IMR-90 (cell line): ENCODE measurements at regions not wholly inside any gene's neighbourhood (a gene's known extent, or its start where the extent isn't known, plus 50 kb on each side); places are given as distances from the start of the nearest gene placed in this dataset.

Source experiments
- ATAC-seq: fragments of 200-7000 bp; cut with Tn5 transposase; 2 replicates; pipeline ENCODE4 v1.9.1; 2020; ENCODE audit warnings: low read depth, mild to moderate bottlenecking, moderate library complexity
- BruUV-seq: library from RNA; stranded (reverse); fragments of 400-500 nt; replicated peaks from 2 replicates; lab custom pipeline; 2021; lab: Mats Ljungman, UMichigan
- CTCF ChIA-PET: fragments of 300-600 bp; formaldehyde crosslinking; extraction: SDS; loops from one replicate; lab custom pipeline; 2021; ENCODE audit warnings: antibody characterized with exemption; lab: Yijun Ruan, JAX
- POLR2A ChIA-PET: fragments of 300-600 bp; sonication (Branson Sonifier 250); formaldehyde crosslinking; loops from one replicate; lab custom pipeline; 2022; ENCODE audit warnings: antibody characterized with exemption; ENCODE audit not compliant: unreplicated experiment; lab: Charles Lee
- DNase-seq: peaks from one replicate; pipeline ENCODE4 v3.0.0; 2013
- H2AFZ ChIP-seq: replicated peaks from 2 replicates; pipeline ENCODE3; 2013; ENCODE audit warnings: low read length, mild to moderate bottlenecking; ENCODE audit not compliant: poor library complexity
- H2AK5ac ChIP-seq: 2 replicates; pipeline ENCODE4 v1.6.1; 2013; ENCODE audit warnings: low read depth, low read length, inconsistent platforms
- H2AK9ac ChIP-seq: replicated peaks from 2 replicates; pipeline ENCODE3; 2013; ENCODE audit warnings: mild to moderate bottlenecking, low read depth, low read length, moderate library complexity; ENCODE audit not compliant: poor library complexity
- H2BK120ac ChIP-seq: 2 replicates; pipeline ENCODE4 v1.6.1; 2013; ENCODE audit warnings: low read depth, low read length, inconsistent platforms
- H2BK15ac ChIP-seq: 3 replicates; pipeline ENCODE4 v1.6.1; 2013; ENCODE audit warnings: low read depth, low read length, inconsistent platforms
- H2BK20ac ChIP-seq: 2 replicates; pipeline ENCODE4 v1.6.1; 2013; ENCODE audit warnings: low read depth, mild to moderate bottlenecking, inconsistent platforms, low read length, moderate library complexity
- H2BK5ac ChIP-seq: 2 replicates; pipeline ENCODE4 v1.6.1; 2013; ENCODE audit warnings: mild to moderate bottlenecking, low read depth, low read length, inconsistent platforms; ENCODE audit not compliant: poor library complexity, severe bottlenecking
- H3K14ac ChIP-seq: replicated peaks from 2 replicates; pipeline ENCODE4 v1.6.1; 2013; ENCODE audit warnings: low read depth, low read length, inconsistent platforms
- H3K18ac ChIP-seq: 2 replicates; pipeline ENCODE4 v1.6.1; 2013; ENCODE audit warnings: low read depth, low read length, control low read depth
- H3K23ac ChIP-seq: 2 replicates; pipeline ENCODE4 v1.6.1; 2013; ENCODE audit warnings: low read depth, low read length, inconsistent platforms
- H3K27ac ChIP-seq: 2 replicates; pipeline ENCODE4 v1.5.1; 2013; ENCODE audit warnings: mild to moderate bottlenecking, control low read depth, low read length; ENCODE audit not compliant: insufficient read depth
- H3K27me3 ChIP-seq: 2 replicates; pipeline ENCODE4 v1.6.1; 2013; ENCODE audit warnings: low read length; ENCODE audit not compliant: control insufficient read depth, insufficient read depth
- H3K36me3 ChIP-seq: 2 replicates; pipeline ENCODE4 v1.6.1; 2013; ENCODE audit warnings: low read length, mixed read lengths; ENCODE audit not compliant: control insufficient read depth, insufficient read depth
- H3K4ac ChIP-seq: 2 replicates; pipeline ENCODE4 v1.6.1; 2013; ENCODE audit warnings: low read depth, low read length, inconsistent platforms
- H3K4me1 ChIP-seq: 2 replicates; pipeline ENCODE4 v1.6.1; 2013; ENCODE audit warnings: low read length, mixed read lengths; ENCODE audit not compliant: control insufficient read depth, insufficient read depth
- H3K4me2 ChIP-seq: 2 replicates; pipeline ENCODE4 v1.6.1; 2013; ENCODE audit warnings: low read depth, mild to moderate bottlenecking, control low read depth, low read length, moderate library complexity
- H3K4me3 ChIP-seq: 2 replicates; pipeline ENCODE4 v1.5.1; 2013; ENCODE audit warnings: low read depth, mild to moderate bottlenecking, control low read depth, low read length, moderate library complexity; ENCODE audit not compliant: insufficient read depth
- H3K56ac ChIP-seq: 2 replicates; pipeline ENCODE4 v1.6.1; 2013; ENCODE audit warnings: low read length, inconsistent platforms; ENCODE audit not compliant: insufficient read depth; ENCODE audit errors: extremely low read depth
- H3K79me1 ChIP-seq, 2 experiments: 2 replicates each; pipeline ENCODE4 v1.6.1; 2013; ENCODE audit warnings: low read length in 2 of 2, inconsistent platforms in 1 of 2, low read depth in 1 of 2
- H3K9ac ChIP-seq: 2 replicates; pipeline ENCODE4 v1.6.1; 2013; ENCODE audit warnings: low read depth, low read length, control low read depth
- H3K9me1 ChIP-seq: 2 replicates; pipeline ENCODE4 v1.6.1; 2013; ENCODE audit warnings: low read length, inconsistent platforms; ENCODE audit not compliant: insufficient read depth
- H3K9me3 ChIP-seq: 2 replicates; pipeline ENCODE4 v1.6.1; 2013; ENCODE audit warnings: low read length; ENCODE audit not compliant: control insufficient read depth, insufficient read depth
- H4K20me1 ChIP-seq: 2 replicates; pipeline ENCODE4 v1.6.1; 2013; ENCODE audit warnings: low read length, inconsistent platforms; ENCODE audit not compliant: insufficient read depth
- H4K5ac ChIP-seq: 2 replicates; pipeline ENCODE4 v1.6.1; 2013; ENCODE audit warnings: mild to moderate bottlenecking, low read depth, low read length, control low read depth
- H4K8ac ChIP-seq, 2 experiments: 2 replicates each; pipeline ENCODE4 v1.6.1; 2013; ENCODE audit warnings: low read depth in 2 of 2, low read length in 2 of 2, control low read depth in 1 of 2, inconsistent platforms in 1 of 2
- H4K91ac ChIP-seq: 2 replicates; pipeline ENCODE4 v1.6.1; 2013; ENCODE audit warnings: low read depth, low read length, inconsistent platforms; ENCODE audit not compliant: insufficient read depth
- BHLHE40 ChIP-seq: fragments of 150-350 bp; IDR thresholded peaks from 2 replicates; pipeline ENCODE4 v1.6.1; 2016; ENCODE audit warnings: mild to moderate bottlenecking, low read depth, low read length
- CEBPB ChIP-seq: IDR thresholded peaks from 2 replicates; pipeline ENCODE4 v1.6.1; 2012; ENCODE audit warnings: low read depth, low read length, improper control_type of control experiment
- CHD1 ChIP-seq: IDR thresholded peaks from 2 replicates; pipeline ENCODE4 v1.6.1; 2012; ENCODE audit warnings: low read depth, low read length, improper control_type of control experiment
- FOS ChIP-seq: fragments of 150-350 bp; IDR thresholded peaks from 2 replicates; pipeline ENCODE4 v1.6.1; 2016; ENCODE audit warnings: low read depth, low read length
- MAFK ChIP-seq: IDR thresholded peaks from 2 replicates; pipeline ENCODE4 v1.6.1; 2012; ENCODE audit warnings: low read depth, low read length, improper control_type of control experiment
- MAZ ChIP-seq: IDR thresholded peaks from 2 replicates; pipeline ENCODE4 v1.6.1; 2012; ENCODE audit warnings: low read depth, mild to moderate bottlenecking, low read length, improper control_type of control experiment, moderate library complexity, borderline replicate concordance
- MXI1 ChIP-seq: IDR thresholded peaks from 2 replicates; pipeline ENCODE4 v1.6.1; 2012; ENCODE audit warnings: low read depth, mild to moderate bottlenecking, low read length, moderate library complexity, borderline replicate concordance
- NFE2L2 ChIP-seq: fragments of 150-350 bp; IDR thresholded peaks from 2 replicates; pipeline ENCODE4 v1.6.1; 2016; ENCODE audit warnings: low read depth, mild to moderate bottlenecking, low read length
- POLR2A ChIP-seq: IDR thresholded peaks from 2 replicates; pipeline ENCODE4 v1.6.1; 2012; ENCODE audit warnings: mild to moderate bottlenecking, low read depth, low read length
- RAD21 ChIP-seq: IDR thresholded peaks from 2 replicates; pipeline ENCODE4 v1.6.1; 2012; ENCODE audit warnings: low read length, improper control_type of control experiment
- RCOR1 ChIP-seq: IDR thresholded peaks from 2 replicates; pipeline ENCODE4 v1.6.1; 2012; ENCODE audit warnings: mild to moderate bottlenecking, low read length, improper control_type of control experiment; ENCODE audit not compliant: insufficient replicate concordance
- RFX5 ChIP-seq: IDR thresholded peaks from 2 replicates; pipeline ENCODE4 v1.8.0; 2012; ENCODE audit warnings: low read depth, mild to moderate bottlenecking, low read length, moderate library complexity
- SMC3 ChIP-seq: fragments of 150-350 bp; IDR thresholded peaks from 2 replicates; pipeline ENCODE4 v1.6.1; 2016; ENCODE audit warnings: low read depth, mild to moderate bottlenecking, antibody characterized with exemption, low read length, moderate library complexity
- WGBS, 2 experiments: methylation state at CpG; one replicate each; pipeline versions ENCODE4 v1.1.5 to v1.1.7; 2013; ENCODE audit warnings: missing lambda C conversion rate in 2 of 2; ENCODE audit not compliant: insufficient read length in 1 of 2; ENCODE audit errors: extremely low coverage in 2 of 2; 5-methylcytosine and 5-hydroxymethylcytosine counted together
- dilution Hi-C: fragments of 300-500 bp; cut with HindIII; formaldehyde crosslinking; loops from one replicate; pipeline ENCODE4 v1.14.3; 2018; ENCODE audit warnings: low sequenced_read_pairs; ENCODE audit not compliant: unreplicated experiment
- in situ Hi-C: fragments of 300-500 bp; cut with MboI; formaldehyde crosslinking; loops from 3 replicates; pipeline ENCODE4 v1.14.3; 2019; ENCODE audit warnings: low sequenced_read_pairs, inconsistent platforms, mixed read lengths
- intact Hi-C: fragments of 100-400 bp; cut with micrococcal nuclease; formaldehyde crosslinking; loops from 2 replicates; pipeline ENCODE4 v1.10.0; 2022
- TF ChIP-seq, protein P1 (sequence below): conservative IDR thresholded peaks from 2 replicates; pipeline ENCODE4 v1.5.1; 2012; ENCODE audit warnings: mild to moderate bottlenecking, low read depth, low read length, improper control_type of control experiment
- TF ChIP-seq, protein P2 (sequence below): fragments of 150-350 bp; IDR thresholded peaks from 2 replicates; pipeline ENCODE4 v1.6.1; 2016; ENCODE audit warnings: low read depth, mild to moderate bottlenecking, low read length, moderate library complexity, borderline replicate concordance
- TF ChIP-seq, protein P3 (sequence below): fragments of 150-350 bp; IDR thresholded peaks from 2 replicates; pipeline ENCODE4 v1.6.1; 2017; ENCODE audit warnings: mild to moderate bottlenecking, antibody characterized with exemption, low read length, low read depth

DNA sequence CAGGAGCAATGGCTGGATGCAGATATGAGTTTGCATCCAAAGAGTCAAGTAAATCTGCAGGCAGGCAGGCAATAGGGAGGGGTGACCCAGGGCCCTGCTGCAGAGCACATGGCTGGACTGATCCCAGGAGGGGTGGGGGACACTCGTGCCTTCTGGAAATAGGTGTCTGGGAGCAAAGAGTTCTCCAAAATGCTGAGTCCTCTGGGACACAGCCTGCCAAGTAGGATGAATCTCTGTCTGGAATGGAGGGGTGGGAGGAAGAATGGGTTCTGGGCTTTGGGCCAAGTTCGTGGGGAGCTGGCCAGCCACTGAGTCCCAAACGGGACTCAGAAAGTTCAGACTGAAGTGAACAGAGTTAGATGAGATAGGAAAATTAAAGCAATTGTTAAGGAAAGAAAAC is 214.5 kb downstream of the MTHFS start:
- BruUV-seq: no TSS peak
- H3K9me1 ChIP-seq: peaks cover 18% of the 10 kb centered on the region
- 0 out of 2 replicates have a peak, but pooled peaks cover 2% of the 10 kb centered on the region for H3K27me3 ChIP-seq
- H3K79me1 ChIP-seq: no peaks in the 10 kb centered on the region
- H3K18ac ChIP-seq: no peak overlapping the region
- intact Hi-C loops (no loop called here), in situ Hi-C loops (no loop called here), dilution Hi-C loops (no loop called here)
- peak overlapping the region; percentile 48 for H3K14ac ChIP-seq
- H3K4me1 ChIP-seq: peaks cover 5% of the 10 kb centered on the region
- TF ChIP-seq NFE2L2 (no peak), CEBPB (no peak), RFX5 (no peak), SMC3 (no peak), MAFK (peak; percentile 31; the same call in 1 of the 2 replicates), MXI1 (no peak), POLR2A (no peak), MAZ (peak; percentile 39; the same call in 1 of the 2 replicates), RCOR1 (no peak), FOS (no peak), BHLHE40 (peak; percentile 73), RAD21 (no peak), CHD1 (no peak)
- TF ChIP-seq, protein P1, sequence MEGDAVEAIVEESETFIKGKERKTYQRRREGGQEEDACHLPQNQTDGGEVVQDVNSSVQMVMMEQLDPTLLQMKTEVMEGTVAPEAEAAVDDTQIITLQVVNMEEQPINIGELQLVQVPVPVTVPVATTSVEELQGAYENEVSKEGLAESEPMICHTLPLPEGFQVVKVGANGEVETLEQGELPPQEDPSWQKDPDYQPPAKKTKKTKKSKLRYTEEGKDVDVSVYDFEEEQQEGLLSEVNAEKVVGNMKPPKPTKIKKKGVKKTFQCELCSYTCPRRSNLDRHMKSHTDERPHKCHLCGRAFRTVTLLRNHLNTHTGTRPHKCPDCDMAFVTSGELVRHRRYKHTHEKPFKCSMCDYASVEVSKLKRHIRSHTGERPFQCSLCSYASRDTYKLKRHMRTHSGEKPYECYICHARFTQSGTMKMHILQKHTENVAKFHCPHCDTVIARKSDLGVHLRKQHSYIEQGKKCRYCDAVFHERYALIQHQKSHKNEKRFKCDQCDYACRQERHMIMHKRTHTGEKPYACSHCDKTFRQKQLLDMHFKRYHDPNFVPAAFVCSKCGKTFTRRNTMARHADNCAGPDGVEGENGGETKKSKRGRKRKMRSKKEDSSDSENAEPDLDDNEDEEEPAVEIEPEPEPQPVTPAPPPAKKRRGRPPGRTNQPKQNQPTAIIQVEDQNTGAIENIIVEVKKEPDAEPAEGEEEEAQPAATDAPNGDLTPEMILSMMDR: no peak
- TF ChIP-seq, protein P2, sequence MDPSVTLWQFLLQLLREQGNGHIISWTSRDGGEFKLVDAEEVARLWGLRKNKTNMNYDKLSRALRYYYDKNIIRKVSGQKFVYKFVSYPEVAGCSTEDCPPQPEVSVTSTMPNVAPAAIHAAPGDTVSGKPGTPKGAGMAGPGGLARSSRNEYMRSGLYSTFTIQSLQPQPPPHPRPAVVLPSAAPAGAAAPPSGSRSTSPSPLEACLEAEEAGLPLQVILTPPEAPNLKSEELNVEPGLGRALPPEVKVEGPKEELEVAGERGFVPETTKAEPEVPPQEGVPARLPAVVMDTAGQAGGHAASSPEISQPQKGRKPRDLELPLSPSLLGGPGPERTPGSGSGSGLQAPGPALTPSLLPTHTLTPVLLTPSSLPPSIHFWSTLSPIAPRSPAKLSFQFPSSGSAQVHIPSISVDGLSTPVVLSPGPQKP: no peak
- TF ChIP-seq, protein P3, sequence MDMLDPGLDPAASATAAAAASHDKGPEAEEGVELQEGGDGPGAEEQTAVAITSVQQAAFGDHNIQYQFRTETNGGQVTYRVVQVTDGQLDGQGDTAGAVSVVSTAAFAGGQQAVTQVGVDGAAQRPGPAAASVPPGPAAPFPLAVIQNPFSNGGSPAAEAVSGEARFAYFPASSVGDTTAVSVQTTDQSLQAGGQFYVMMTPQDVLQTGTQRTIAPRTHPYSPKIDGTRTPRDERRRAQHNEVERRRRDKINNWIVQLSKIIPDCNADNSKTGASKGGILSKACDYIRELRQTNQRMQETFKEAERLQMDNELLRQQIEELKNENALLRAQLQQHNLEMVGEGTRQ: no peak
- CTCF ChIA-PET: no interaction called here
- H3K4me2 ChIP-seq: no peak overlapping the region
- H3K56ac ChIP-seq: no peak overlapping the region
- H2AFZ ChIP-seq: peak overlapping the region; percentile 59
- peak; percentile 79 for DNase-seq
- no peak overlapping the region for H4K5ac ChIP-seq
- H2BK15ac ChIP-seq: peak overlapping the region; percentile 42; the same call in 1 of the 3 replicates
- H4K91ac ChIP-seq: no peak overlapping the region; the same call in 1 of the 2 replicates
- H3K9me3 ChIP-seq: no peaks in the 10 kb centered on the region
- peak overlapping the region; percentile 74; the same call in 1 of the 2 replicates for H3K23ac ChIP-seq
- H3K4me3 ChIP-seq: no peak overlapping the region
- H3K27ac ChIP-seq: no peak overlapping the region
- peak overlapping the region; percentile 64; the same call in 1 of the 2 replicates for H2AK5ac ChIP-seq
- peak; percentile 68 for ATAC-seq
- POLR2A ChIA-PET: no interaction called here
- peak overlapping the region; percentile 78 for H2BK20ac ChIP-seq
- H2AK9ac ChIP-seq: peak overlapping the region; percentile 79
- H4K20me1 ChIP-seq: no peaks in the 10 kb centered on the region
- no peak overlapping the region for H3K9ac ChIP-seq
- H4K8ac ChIP-seq: peak overlapping the region in 1 of 2 experiments; percentile 24; a peak in 1 of 4 replicates
- H3K4ac ChIP-seq: peak overlapping the region; percentile 76
- H3K36me3 ChIP-seq: no peaks in the 10 kb centered on the region
- H2BK120ac ChIP-seq: peak overlapping the region; percentile 53
- no peak overlapping the region for H2BK5ac ChIP-seq
- WGBS, 2 experiments: no CpG with 5 or more reads among the region's 3 CpGs
